Heart left ventricle (tissue), 13 donors: ENCODE measurements at regions not wholly inside any gene's neighbourhood (a gene's known extent, or its start where the extent isn't known, plus 50 kb on each side); places are given as distances from the start of the nearest gene placed in this dataset.

Experiments used
- POLR2A ChIP-seq, 2 donors: fragments of 450-650 bp; IDR thresholded peaks; one replicate each; pipeline ENCODE4 v1.6.1; 2017; ENCODE audit warnings: antibody characterized with exemption in 2 of 2, mild to moderate bottlenecking in 2 of 2, moderate library complexity in 2 of 2
- TF ChIP-seq, protein P1 (sequence below), 12 donors: fragments of 200-600 bp; sonication (generic) in 4 of 12; IDR thresholded peaks; one replicate each; pipeline versions ENCODE4 v1.5.0 to v1.8.0; 2018 to 2022; ENCODE audit warnings: antibody characterized with exemption in 12 of 12, mild to moderate bottlenecking in 5 of 12
- donor health status: ischemic (EF 13 %, LVEDD 7.1; RV severe dilation, severe dysfunction).
- donor health status: DM: no; HTN: yes; CAD: no.
- donor health status: DM: no; HTN: no; CAD: no.
- donor health status: ischemic (EF 25% LVEDD 6.9; RV normal size, moderate dysfunction).
- donor health status: ischemic (EF 25% LVEDD 5.7; RV mildly dilated, moderate dysfunction).
- donor health status: ischemic (EF 35%, LVEDD 5.7; RV mildly dilated, moderate dysfunction).
- donor health status: nonischemic (EF 11% LVEDD 7.7; RV severe dilation, severe dysfunction).
- donor health status: DM: yes; HTN: yes; CAD: no.
- donor health status: PGD.
- donor health status: ischemic (EF 29% LVEDD 5.4; RV normal size, mild dysfunction).
- donor health status: nonischemic (EF 23%, LVEDD 6.1; RV moderate dilation, normal function).

DNA sequence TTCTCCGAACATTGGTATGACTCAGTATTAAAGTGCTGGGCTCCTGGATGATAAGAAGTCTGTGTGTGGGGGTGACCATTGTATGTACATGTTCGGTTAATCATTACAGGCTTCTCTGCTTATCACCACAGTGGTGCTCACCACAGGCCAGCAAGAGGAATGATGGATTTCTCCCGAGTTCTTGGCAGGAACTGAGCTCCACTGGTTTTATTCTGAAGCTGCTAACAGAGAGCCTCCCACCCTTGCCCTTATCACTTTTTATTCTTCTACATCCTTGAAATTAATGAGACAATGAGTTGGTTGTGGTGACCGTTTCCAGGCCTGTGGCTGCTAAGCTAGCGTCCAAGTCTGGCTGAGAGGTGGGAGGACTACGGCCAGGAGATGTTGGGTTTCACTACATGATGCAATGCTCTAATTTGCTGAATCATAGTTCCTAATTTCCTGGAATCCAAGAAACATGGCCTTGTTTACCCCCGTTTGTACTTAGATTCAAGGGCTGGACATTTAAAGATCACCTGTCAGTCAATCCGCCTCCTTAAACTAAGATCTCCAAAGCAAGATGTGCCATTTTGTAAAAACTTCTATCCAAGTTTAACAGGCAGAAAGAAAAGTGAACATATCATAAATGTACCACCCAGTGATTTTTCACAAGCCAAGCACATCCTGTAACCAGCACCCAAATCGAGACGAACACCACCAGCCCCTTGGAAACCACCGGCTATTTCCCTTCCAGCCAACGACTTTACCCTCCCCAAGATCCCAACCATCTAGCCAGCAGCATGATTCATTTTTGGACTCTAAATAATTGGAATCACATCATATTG, 172.5 kb downstream of the FOXA2 start:
- TF ChIP-seq, protein P1, sequence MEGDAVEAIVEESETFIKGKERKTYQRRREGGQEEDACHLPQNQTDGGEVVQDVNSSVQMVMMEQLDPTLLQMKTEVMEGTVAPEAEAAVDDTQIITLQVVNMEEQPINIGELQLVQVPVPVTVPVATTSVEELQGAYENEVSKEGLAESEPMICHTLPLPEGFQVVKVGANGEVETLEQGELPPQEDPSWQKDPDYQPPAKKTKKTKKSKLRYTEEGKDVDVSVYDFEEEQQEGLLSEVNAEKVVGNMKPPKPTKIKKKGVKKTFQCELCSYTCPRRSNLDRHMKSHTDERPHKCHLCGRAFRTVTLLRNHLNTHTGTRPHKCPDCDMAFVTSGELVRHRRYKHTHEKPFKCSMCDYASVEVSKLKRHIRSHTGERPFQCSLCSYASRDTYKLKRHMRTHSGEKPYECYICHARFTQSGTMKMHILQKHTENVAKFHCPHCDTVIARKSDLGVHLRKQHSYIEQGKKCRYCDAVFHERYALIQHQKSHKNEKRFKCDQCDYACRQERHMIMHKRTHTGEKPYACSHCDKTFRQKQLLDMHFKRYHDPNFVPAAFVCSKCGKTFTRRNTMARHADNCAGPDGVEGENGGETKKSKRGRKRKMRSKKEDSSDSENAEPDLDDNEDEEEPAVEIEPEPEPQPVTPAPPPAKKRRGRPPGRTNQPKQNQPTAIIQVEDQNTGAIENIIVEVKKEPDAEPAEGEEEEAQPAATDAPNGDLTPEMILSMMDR (IDR thresholded peaks at IDR 0.05) = no peak
- no peak for TF ChIP-seq POLR2A (IDR thresholded peaks at IDR 0.05)
